ENCODE measurements at regions not wholly inside any gene's neighbourhood (a gene's known extent, or its start where the extent isn't known, plus 50 kb on each side); places are given as distances from the start of the nearest gene placed in this dataset.

GRCh38 chr2:105188343-105188742 lies 53.2 kb upstream of the GPR45 start:
- H3K36me3 ChIP-seq (ENCODE audit: control insufficient read depth in 2 of 2, insufficient read depth in 1 of 2, low read length in 2 of 2), result no peaks in the 10 kb centered on the region
- H3K27ac ChIP-seq (ENCODE audit: extremely low read depth, low read depth, low read length), result no peak overlapping the region
- no peaks in the 10 kb centered on the region for H3K4me1 ChIP-seq (ENCODE audit: control insufficient read depth, insufficient read depth, low read length)
- H3K4me3 ChIP-seq (ENCODE audit: low read depth, low read length), result no peak overlapping the region
- no peaks in the 10 kb centered on the region for H3K9me3 ChIP-seq (ENCODE audit: control insufficient read depth, insufficient read depth, low read depth, low read length)
- CTCF ChIA-PET, result interaction anchor here (0.8 to 2.3 kb wide), 6 partner anchors 9 to 73 kb away, joined by 4 to 8 read pairs (median 5); no protein-coding TSS in a partner anchor
- TF ChIP-seq ZNF19 (tag by site-specific recombination; IDR thresholded peaks at IDR 0.05; ENCODE audit: low read depth) (no peak), ZNF610 (tag by site-specific recombination; IDR thresholded peaks at IDR 0.05; ENCODE audit: borderline replicate concordance) (no peak), ZNF266 (tag by site-specific recombination; IDR thresholded peaks at IDR 0.05; ENCODE audit: low read depth) (no peak), TCF7L2 (IDR thresholded peaks at IDR 0.05; ENCODE audit: borderline replicate concordance, low read depth, low read length) (no peak), KLF7 (tag by site-specific recombination; IDR thresholded peaks at IDR 0.05; ENCODE audit: borderline replicate concordance) (no peak), ZNF704 (tag by site-specific recombination; IDR thresholded peaks at IDR 0.05) (no peak)
- POLR2A ChIA-PET, result no interaction called here

Measured in HEK293 (cell line).